ENCODE measurements at regions not wholly inside any gene's neighbourhood (a gene's known extent, or its start where the extent isn't known, plus 50 kb on each side); places are given as distances from the start of the nearest gene placed in this dataset.

DNA sequence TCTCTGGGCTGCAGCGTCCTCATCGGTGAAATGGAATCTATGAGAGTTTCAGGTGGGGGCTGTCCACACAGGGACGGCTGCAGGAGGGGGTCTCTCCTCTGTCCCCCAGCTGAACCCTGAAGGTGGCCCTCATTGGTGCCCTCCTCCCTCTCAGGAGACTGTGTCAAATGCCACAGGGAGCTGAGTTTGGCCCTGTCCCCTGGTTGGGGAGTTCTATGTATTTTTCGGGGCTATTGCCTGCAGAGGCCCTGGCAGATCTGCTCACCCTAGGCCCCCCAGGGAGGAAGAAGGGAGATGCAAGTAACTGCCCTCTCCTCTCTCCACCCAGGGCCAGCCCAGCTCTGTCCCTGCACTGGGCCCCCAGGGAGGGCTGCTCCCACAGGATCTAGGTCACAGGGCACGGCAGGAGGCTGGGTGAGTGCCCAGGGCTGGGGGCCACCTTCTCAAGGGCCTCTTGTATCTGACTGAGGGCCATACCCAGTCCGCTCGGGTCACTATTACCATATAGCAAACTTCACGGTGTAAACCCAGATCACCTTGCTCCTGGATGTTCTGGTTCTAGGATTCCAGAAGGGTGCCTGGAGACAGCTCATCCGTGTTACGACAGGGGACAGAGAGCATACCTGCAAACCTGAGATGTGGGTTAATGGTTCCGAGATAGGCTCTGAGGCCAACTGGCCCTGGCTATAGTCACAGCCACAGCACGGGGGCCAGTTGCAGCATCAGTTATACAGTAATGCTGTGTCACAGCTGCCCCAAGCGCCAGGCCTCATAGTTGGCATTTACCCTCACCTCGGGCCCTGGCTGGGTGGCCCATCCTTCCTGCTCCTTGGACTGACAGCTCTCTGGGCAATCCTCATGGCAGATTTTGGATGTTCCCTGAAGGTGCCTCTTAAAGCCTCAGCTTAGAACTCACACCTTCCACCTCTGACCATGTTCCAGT lies 102.4 kb upstream of the PRR23E start:
- Histone ChIP-seq H3K4me1 (ENCODE audit: control insufficient read depth, insufficient read depth, low read length) (peaks cover 4% of the 10 kb centered on the region), H3K9me3 (ENCODE audit: control insufficient read depth in 2 of 2, low read length in 2 of 2) (no peaks in the 10 kb centered on the region), H3K27me3 (ENCODE audit: control insufficient read depth in 1 of 2, insufficient read depth in 2 of 2, low read length in 2 of 2) (peaks cover 2 to 4% of the 10 kb centered on the region in 2 donors), H3K27ac (ENCODE audit: low read length) (no peak overlapping the region), H3K36me3 (ENCODE audit: control insufficient read depth in 2 of 2, insufficient read depth in 2 of 2, low read length in 2 of 2) (no peaks in the 10 kb centered on the region), H3K4me3 (ENCODE audit: low read length in 2 of 2) (no peak overlapping the region), H3K9ac (ENCODE audit: low read length in 2 of 2) (no peak overlapping the region)

DNA sequence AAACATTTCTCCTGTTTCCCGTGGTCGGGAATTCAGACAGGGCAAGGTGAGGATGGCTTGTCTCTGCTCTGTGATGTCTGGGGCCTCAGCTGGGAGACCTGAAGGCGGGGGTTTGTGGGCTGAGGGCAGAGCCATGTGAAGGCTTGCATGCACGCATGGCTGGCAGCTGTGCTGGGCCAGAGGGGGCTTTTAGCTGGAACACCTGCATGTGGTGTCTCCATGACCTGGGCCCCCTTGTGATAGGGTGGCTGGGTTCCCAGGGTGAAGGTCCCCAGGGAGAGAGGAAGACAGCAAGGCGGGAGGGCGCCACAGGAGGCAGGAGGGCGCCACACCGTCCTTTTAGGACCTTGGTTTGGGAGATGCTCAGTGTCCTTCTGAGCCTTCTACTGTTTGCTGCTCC lies 101.6 kb upstream of the PRR23E start:
- no peak overlapping the region for H3K27ac ChIP-seq (ENCODE audit: low read length)

DNA sequence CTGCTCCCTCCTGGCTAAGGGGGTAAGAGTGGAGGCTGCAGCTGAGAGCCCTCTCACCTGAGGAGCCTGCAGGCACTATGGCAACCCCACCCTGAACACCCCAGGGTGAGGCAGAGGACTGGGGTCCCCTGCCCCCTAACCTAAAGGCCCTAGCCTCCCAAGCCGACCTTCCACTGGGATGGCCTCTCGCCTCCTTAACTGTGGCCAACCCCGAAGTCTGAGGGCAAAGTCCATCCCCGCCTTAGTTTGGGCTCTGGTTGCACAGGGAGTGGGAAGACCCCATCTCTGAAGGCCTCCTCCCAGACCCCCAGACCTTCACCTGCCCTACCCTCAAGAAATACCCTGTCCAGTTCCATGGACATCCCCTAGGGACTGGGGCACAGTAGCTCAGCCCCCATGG lies 100.6 kb upstream of the PRR23E start:
- peaks cover 4% of the 10 kb centered on the region for H3K4me1 ChIP-seq (ENCODE audit: control insufficient read depth, insufficient read depth, low read length)
- H3K36me3 ChIP-seq (ENCODE audit: control insufficient read depth in 2 of 2, insufficient read depth in 2 of 2, low read length in 2 of 2) = no peaks in the 10 kb centered on the region
- H3K9me3 ChIP-seq (ENCODE audit: control insufficient read depth in 2 of 2, low read length in 2 of 2) = peaks cover 0 to 3% of the 10 kb centered on the region in 2 donors
- H3K27me3 ChIP-seq (ENCODE audit: control insufficient read depth in 1 of 2, insufficient read depth in 2 of 2, low read length in 2 of 2) = peaks cover 2 to 4% of the 10 kb centered on the region in 2 donors
- no peak overlapping the region for H3K4me3 ChIP-seq (ENCODE audit: low read length in 2 of 2)
- H3K27ac ChIP-seq (ENCODE audit: low read length) = no peak overlapping the region
- H3K9ac ChIP-seq (ENCODE audit: low read length in 2 of 2) = no peak overlapping the region

More for the DNA sequence above, 101.6 kb upstream of the PRR23E start:
- Histone ChIP-seq H3K4me1 (ENCODE audit: control insufficient read depth, insufficient read depth, low read length) (peaks cover 4% of the 10 kb centered on the region), H3K9me3 (ENCODE audit: control insufficient read depth in 2 of 2, low read length in 2 of 2) (peaks cover 0 to 3% of the 10 kb centered on the region in 2 donors), H3K27me3 (ENCODE audit: control insufficient read depth in 1 of 2, insufficient read depth in 2 of 2, low read length in 2 of 2) (peaks cover 2 to 4% of the 10 kb centered on the region in 2 donors), H3K4me3 (ENCODE audit: low read length in 2 of 2) (no peak overlapping the region), H3K9ac (ENCODE audit: low read length in 2 of 2) (no peak overlapping the region), H3K36me3 (ENCODE audit: control insufficient read depth in 2 of 2, insufficient read depth in 2 of 2, low read length in 2 of 2) (no peaks in the 10 kb centered on the region)

DNA sequence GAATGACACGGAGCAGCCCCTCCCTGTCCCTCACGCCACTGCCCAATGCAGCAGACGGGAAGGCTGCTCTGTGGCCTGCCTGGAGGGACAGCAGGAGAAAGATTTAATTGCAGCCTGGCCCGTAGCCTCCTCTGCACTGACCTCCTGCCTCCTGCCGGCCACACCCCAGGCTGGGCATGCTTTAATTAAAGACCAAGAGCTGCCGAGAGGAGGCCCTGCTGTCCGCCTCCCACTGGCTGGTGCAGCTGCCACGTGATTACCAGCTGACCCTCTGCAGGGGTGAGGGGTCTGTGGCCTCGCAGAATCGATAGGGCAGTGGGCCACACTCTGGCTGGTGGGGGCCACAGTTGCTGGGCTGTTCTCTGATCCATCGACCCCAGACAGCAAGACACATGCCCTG lies 100.2 kb upstream of the PRR23E start:
- no peak overlapping the region for H3K9ac ChIP-seq (ENCODE audit: low read length in 2 of 2)
- peaks cover 0 to 3% of the 10 kb centered on the region in 2 donors for H3K9me3 ChIP-seq (ENCODE audit: control insufficient read depth in 2 of 2, low read length in 2 of 2)
- H3K4me3 ChIP-seq (ENCODE audit: low read length in 2 of 2) = no peak overlapping the region
- H3K27me3 ChIP-seq (ENCODE audit: control insufficient read depth in 1 of 2, insufficient read depth in 2 of 2, low read length in 2 of 2) = peaks cover 2 to 4% of the 10 kb centered on the region in 2 donors
- H3K36me3 ChIP-seq (ENCODE audit: control insufficient read depth in 2 of 2, insufficient read depth in 2 of 2, low read length in 2 of 2) = no peaks in the 10 kb centered on the region
- H3K27ac ChIP-seq (ENCODE audit: low read length) = no peak overlapping the region
- peaks cover 4% of the 10 kb centered on the region for H3K4me1 ChIP-seq (ENCODE audit: control insufficient read depth, insufficient read depth, low read length)

DNA sequence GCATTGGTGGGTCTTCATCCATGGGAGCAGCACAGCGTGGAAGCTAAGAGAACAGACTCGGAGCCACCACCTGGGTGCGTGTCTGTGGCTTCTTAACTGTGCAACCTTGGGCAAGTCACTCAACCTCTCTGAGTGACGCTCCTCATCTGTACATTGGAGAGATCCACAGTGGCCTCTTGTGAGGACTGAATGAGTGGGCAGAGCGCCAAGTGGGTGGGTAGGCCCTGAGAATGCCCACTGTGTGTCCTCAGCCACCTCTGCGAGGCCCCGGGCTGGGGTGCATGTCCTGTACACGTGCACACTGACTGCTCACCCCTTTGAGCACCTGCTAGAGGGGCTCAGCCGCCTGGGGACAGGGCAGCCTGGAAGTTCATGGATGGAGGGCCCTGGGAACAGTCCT lies 99.6 kb upstream of the PRR23E start:
- Histone ChIP-seq H3K4me3 (ENCODE audit: low read length in 2 of 2) (no peak overlapping the region), H3K9ac (ENCODE audit: low read length in 2 of 2) (no peak overlapping the region), H3K27ac (ENCODE audit: low read length) (no peak overlapping the region), H3K4me1 (ENCODE audit: control insufficient read depth, insufficient read depth, low read length) (peaks cover 4% of the 10 kb centered on the region), H3K27me3 (ENCODE audit: control insufficient read depth in 1 of 2, insufficient read depth in 2 of 2, low read length in 2 of 2) (peaks cover 2 to 4% of the 10 kb centered on the region in 2 donors), H3K36me3 (ENCODE audit: control insufficient read depth in 2 of 2, insufficient read depth in 2 of 2, low read length in 2 of 2) (no peaks in the 10 kb centered on the region), H3K9me3 (ENCODE audit: control insufficient read depth in 2 of 2, low read length in 2 of 2) (peaks cover 0 to 3% of the 10 kb centered on the region in 2 donors)

DNA sequence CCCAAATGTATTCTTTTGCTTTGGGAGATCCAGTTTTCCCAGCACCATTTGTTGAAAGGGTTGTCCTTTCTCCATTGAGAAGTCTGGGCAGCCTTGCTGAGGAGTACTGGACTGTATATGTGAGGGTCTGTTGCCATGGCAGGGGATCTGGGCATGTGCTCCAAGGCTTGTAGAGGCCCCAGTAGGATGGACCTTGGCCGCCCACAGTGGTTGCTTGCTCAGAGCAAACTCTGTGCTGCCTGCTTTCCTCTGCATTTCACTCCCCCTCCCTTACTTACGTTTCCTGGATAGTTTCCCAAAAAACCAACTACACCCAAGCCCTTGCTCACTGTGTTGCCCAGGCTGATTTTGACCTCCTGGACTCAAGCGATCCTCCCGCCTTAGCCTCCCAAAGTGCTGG lies 97.2 kb upstream of the PRR23E start:
- Histone ChIP-seq H3K27ac (ENCODE audit: low read length) (no peak overlapping the region), H3K27me3 (ENCODE audit: control insufficient read depth in 1 of 2, insufficient read depth in 2 of 2, low read length in 2 of 2) (peaks cover 0 to under 1% of the 10 kb centered on the region in 2 donors), H3K9ac (ENCODE audit: low read length in 2 of 2) (no peak overlapping the region), H3K4me1 (ENCODE audit: control insufficient read depth, insufficient read depth, low read length) (no peaks in the 10 kb centered on the region), H3K9me3 (ENCODE audit: control insufficient read depth in 2 of 2, low read length in 2 of 2) (peaks cover 0 to 3% of the 10 kb centered on the region in 2 donors), H3K36me3 (ENCODE audit: control insufficient read depth in 2 of 2, insufficient read depth in 2 of 2, low read length in 2 of 2) (no peaks in the 10 kb centered on the region), H3K4me3 (ENCODE audit: low read length in 2 of 2) (no peak overlapping the region)

DNA sequence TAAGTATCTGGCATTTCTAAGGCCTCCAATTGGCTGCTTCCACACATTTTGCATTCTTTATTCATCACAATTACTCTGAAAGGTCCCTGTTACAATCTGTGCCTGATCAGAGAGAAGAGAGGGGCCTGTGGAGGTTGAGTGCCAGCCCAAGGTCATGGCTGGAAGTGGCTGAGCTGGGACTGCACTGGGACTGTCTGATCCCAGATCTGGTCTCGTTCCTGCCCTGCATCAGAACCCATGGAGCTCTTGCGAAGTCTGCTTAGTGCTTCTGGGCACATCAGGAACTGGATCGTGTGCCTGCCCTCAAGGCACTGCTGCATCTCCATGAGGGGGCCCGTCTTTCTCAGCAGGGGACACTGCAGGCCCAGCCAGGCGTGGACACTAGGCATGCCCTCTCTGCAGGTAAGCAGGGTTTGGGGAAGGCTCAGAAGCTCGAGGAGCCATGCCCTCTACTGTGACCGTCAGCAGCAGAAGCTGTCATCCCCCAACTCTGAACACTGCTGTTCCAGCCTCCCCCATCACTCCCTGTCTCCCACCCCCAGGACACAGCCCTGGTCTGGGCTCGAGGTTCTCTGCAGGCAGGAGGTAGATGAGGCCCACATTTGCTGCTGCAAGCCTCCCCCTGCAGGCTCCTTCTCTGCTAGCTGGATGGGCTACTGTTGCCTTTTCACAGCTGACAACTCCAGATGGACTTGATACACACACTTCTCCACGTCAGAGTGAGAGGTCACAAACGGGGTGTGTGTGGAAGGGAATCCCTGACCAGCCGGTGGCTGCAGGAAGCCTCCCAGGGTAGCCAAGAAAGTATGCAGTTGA lies 96.5 kb upstream of the PRR23E start:
- Histone ChIP-seq H3K9me3 (ENCODE audit: control insufficient read depth in 2 of 2, low read length in 2 of 2) (peaks cover 0 to 3% of the 10 kb centered on the region in 2 donors), H3K9ac (ENCODE audit: low read length in 2 of 2) (no peak overlapping the region), H3K4me1 (ENCODE audit: control insufficient read depth, insufficient read depth, low read length) (no peaks in the 10 kb centered on the region), H3K36me3 (ENCODE audit: control insufficient read depth in 2 of 2, insufficient read depth in 2 of 2, low read length in 2 of 2) (no peaks in the 10 kb centered on the region), H3K27ac (ENCODE audit: low read length) (no peak overlapping the region), H3K4me3 (ENCODE audit: low read length in 2 of 2) (no peak overlapping the region), H3K27me3 (ENCODE audit: control insufficient read depth in 1 of 2, insufficient read depth in 2 of 2, low read length in 2 of 2) (no peaks in the 10 kb centered on the region)

DNA sequence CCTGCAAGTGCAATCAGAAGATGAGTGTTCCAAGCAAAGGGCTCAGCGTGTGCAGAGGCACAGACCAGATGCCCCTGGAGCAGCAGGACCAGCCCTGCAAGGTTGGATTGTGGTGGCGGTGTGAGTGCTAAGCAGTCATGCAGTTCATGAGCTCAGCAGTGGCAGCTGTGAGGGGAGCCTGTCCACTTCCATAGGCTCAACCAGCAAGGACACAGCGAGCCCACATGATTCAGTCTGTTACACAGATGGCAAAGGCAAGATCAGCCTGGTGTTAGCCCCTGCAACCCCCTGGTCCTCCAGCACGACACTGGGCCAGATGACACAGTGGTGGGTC lies 95.9 kb upstream of the PRR23E start:
- H3K36me3 ChIP-seq (ENCODE audit: control insufficient read depth in 2 of 2, insufficient read depth in 2 of 2, low read length in 2 of 2) = no peaks in the 10 kb centered on the region
- no peak overlapping the region for H3K4me3 ChIP-seq (ENCODE audit: low read length in 2 of 2)
- H3K4me1 ChIP-seq (ENCODE audit: control insufficient read depth, insufficient read depth, low read length) = no peaks in the 10 kb centered on the region
- H3K27me3 ChIP-seq (ENCODE audit: control insufficient read depth in 1 of 2, insufficient read depth in 2 of 2, low read length in 2 of 2) = no peaks in the 10 kb centered on the region
- peaks cover 0 to 3% of the 10 kb centered on the region in 2 donors for H3K9me3 ChIP-seq (ENCODE audit: control insufficient read depth in 2 of 2, low read length in 2 of 2)
- no peak overlapping the region for H3K9ac ChIP-seq (ENCODE audit: low read length in 2 of 2)
- H3K27ac ChIP-seq (ENCODE audit: low read length) = no peak overlapping the region

DNA sequence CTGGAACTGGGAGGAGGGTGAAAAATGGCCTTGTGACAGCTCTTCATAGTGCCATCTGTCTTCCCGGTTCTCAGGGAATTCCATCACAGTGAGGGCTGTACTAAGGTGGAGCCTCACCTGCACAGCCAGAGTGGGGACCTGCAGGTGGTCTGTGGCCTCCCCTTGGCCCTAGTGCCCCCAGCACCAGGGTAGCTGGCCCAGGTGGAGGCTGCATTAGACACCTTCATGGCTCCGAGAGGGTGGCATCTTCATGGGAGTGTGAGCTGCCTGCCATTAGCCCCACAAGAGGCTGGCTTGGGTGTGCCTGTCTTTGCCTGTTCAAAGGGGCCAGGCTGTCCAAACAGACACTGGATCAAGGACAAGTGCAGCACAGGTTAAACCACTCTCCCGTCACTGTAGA lies 95.5 kb upstream of the PRR23E start:
- H3K27ac ChIP-seq (ENCODE audit: low read length) = no peak overlapping the region
- no peak overlapping the region for H3K4me3 ChIP-seq (ENCODE audit: low read length in 2 of 2)
- H3K9me3 ChIP-seq (ENCODE audit: control insufficient read depth in 2 of 2, low read length in 2 of 2) = peaks cover 0 to 3% of the 10 kb centered on the region in 2 donors
- H3K4me1 ChIP-seq (ENCODE audit: control insufficient read depth, insufficient read depth, low read length) = no peaks in the 10 kb centered on the region
- H3K36me3 ChIP-seq (ENCODE audit: control insufficient read depth in 2 of 2, insufficient read depth in 2 of 2, low read length in 2 of 2) = no peaks in the 10 kb centered on the region
- no peak overlapping the region for H3K9ac ChIP-seq (ENCODE audit: low read length in 2 of 2)
- H3K27me3 ChIP-seq (ENCODE audit: control insufficient read depth in 1 of 2, insufficient read depth in 2 of 2, low read length in 2 of 2) = no peaks in the 10 kb centered on the region

DNA sequence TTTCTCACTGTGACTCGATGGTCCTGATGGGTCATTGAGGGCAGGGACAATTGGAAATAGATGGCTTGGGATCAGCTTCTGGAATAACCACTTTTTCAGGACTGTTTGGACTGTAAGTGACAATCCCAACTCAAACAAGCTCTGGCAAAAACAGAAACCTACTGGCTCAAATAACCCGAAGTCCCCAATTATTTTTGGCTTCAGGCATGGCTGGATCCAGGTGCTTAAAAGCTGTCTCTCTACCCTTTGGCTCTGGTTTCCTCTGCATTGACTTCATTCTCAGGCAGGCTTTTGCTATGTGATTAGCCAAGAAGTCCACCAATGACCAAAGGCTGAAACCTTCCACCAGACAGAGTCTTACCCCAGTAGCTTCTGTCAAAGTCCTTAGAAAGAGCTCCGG lies 92.9 kb upstream of the PRR23E start:
- no peak overlapping the region for H3K4me3 ChIP-seq (ENCODE audit: low read length in 2 of 2)
- H3K9me3 ChIP-seq (ENCODE audit: control insufficient read depth in 2 of 2, low read length in 2 of 2) = peaks cover 0 to 3% of the 10 kb centered on the region in 2 donors
- H3K9ac ChIP-seq (ENCODE audit: low read length in 2 of 2) = no peak overlapping the region
- H3K36me3 ChIP-seq (ENCODE audit: control insufficient read depth in 2 of 2, insufficient read depth in 2 of 2, low read length in 2 of 2) = no peaks in the 10 kb centered on the region
- H3K27ac ChIP-seq (ENCODE audit: low read length) = no peak overlapping the region
- H3K27me3 ChIP-seq (ENCODE audit: control insufficient read depth in 1 of 2, insufficient read depth in 2 of 2, low read length in 2 of 2) = no peaks in the 10 kb centered on the region
- H3K4me1 ChIP-seq (ENCODE audit: control insufficient read depth, insufficient read depth, low read length) = no peaks in the 10 kb centered on the region
